Bone marrow (tissue), 2 donors: ENCODE measurements at regions not wholly inside any gene's neighbourhood (a gene's known extent, or its start where the extent isn't known, plus 50 kb on each side); places are given as distances from the start of the nearest gene placed in this dataset.

ENCODE experiments used
- DNase-seq, 2 donors: peaks; one replicate each; lab custom pipeline; 2025; lab: John Stamatoyannopoulos, UW

GRCh38 chr10:123455861-123456260 is 210.3 kb upstream of the GPR26 start:
- DNase-seq = no peak

- DNase-seq = no peak
Measured at GRCh38 chr10:123458933-123459332, 207.2 kb upstream of the GPR26 start.

GRCh38 chr10:123459371-123460091 is 206.6 kb upstream of the GPR26 start:
- no peak for DNase-seq

GRCh38 chr10:123462246-123462645 is 203.9 kb upstream of the GPR26 start:
- DNase-seq = no peak

- DNase-seq = no peak
Measured at GRCh38 chr10:123462756-123463155, 203.4 kb upstream of the GPR26 start.

- DNase-seq = no peak
Measured at GRCh38 chr10:123463181-123463580, 203.0 kb upstream of the GPR26 start.

- no peak for DNase-seq
Measured at GRCh38 chr10:123463698-123464097, 202.5 kb upstream of the GPR26 start.

GRCh38 chr10:123464430-123465323 is 201.5 kb upstream of the GPR26 start:
- DNase-seq = no peak

GRCh38 chr10:123470336-123470921 is 195.7 kb upstream of the GPR26 start:
- no peak for DNase-seq

- DNase-seq = no peak
Measured at GRCh38 chr10:123471811-123472210, 194.3 kb upstream of the GPR26 start.

- DNase-seq = no peak
Measured at GRCh38 chr10:123472606-123473005, 193.5 kb upstream of the GPR26 start.

- DNase-seq = no peak
Measured at GRCh38 chr10:123474700-123475099, 191.5 kb upstream of the GPR26 start.

- no peak for DNase-seq
Measured at GRCh38 chr10:123475466-123475865, 190.7 kb upstream of the GPR26 start.

GRCh38 chr10:123478116-123478515 is 188.0 kb upstream of the GPR26 start:
- DNase-seq = no peak

- DNase-seq = no peak
Measured at GRCh38 chr10:123479640-123480039, 186.5 kb upstream of the GPR26 start.

- DNase-seq = no peak
Measured at GRCh38 chr10:123480344-123480743, 185.8 kb upstream of the GPR26 start.

- DNase-seq = no peak
Measured at GRCh38 chr10:123480845-123481244, 185.3 kb upstream of the GPR26 start.

GRCh38 chr10:123484722-123485121 is 181.4 kb upstream of the GPR26 start:
- no peak for DNase-seq

- no peak for DNase-seq
Measured at GRCh38 chr10:123485341-123485960, 180.7 kb upstream of the GPR26 start.

GRCh38 chr10:123488436-123488835 is 177.7 kb upstream of the GPR26 start:
- no peak for DNase-seq

GRCh38 chr10:123491364-123491763 is 174.8 kb upstream of the GPR26 start:
- DNase-seq = no peak

- DNase-seq = no peak
Measured at GRCh38 chr10:123492016-123492415, 174.1 kb upstream of the GPR26 start.
